WTC11 (cell line): ENCODE measurements at regions not wholly inside any gene's neighbourhood (a gene's known extent, or its start where the extent isn't known, plus 50 kb on each side); places are given as distances from the start of the nearest gene placed in this dataset.

Experiments
- CREB1 ChIP-seq: sonication (generic); formaldehyde crosslinking; IDR thresholded peaks from 2 replicates; pipeline ENCODE4 v1.8.0; 2023; ENCODE audit warnings: mild to moderate bottlenecking, missing genetic modification reagents
- CTCF ChIP-seq: fragments of 200-600 bp; IDR thresholded peaks from 2 replicates; pipeline ENCODE4 v1.8.0; 2022; ENCODE audit warnings: antibody characterized with exemption
- EMX1 ChIP-seq: fragments of 250-450 bp; sonication (Bioruptor Pico); IDR thresholded peaks from 2 replicates; pipeline ENCODE4 v1.8.0; 2021; ENCODE audit warnings: mild to moderate bottlenecking
- FOXP1 ChIP-seq: sonication (generic); formaldehyde crosslinking; IDR thresholded peaks from 2 replicates; pipeline ENCODE4 v1.8.0; 2022; ENCODE audit warnings: missing genetic modification reagents, mild to moderate bottlenecking, moderate library complexity, borderline replicate concordance
- USF2 ChIP-seq: sonication (generic); formaldehyde crosslinking; IDR thresholded peaks from 2 replicates; pipeline ENCODE4 v1.8.1; 2023; ENCODE audit warnings: mild to moderate bottlenecking, missing genetic modification reagents, moderate library complexity

- no peak for TF ChIP-seq CTCF
- TF ChIP-seq EMX1 (CRISPR knock-in tag): no peak
- TF ChIP-seq FOXP1 (CRISPR knock-in tag): no peak
- TF ChIP-seq CREB1 (CRISPR knock-in tag): no peak
- no peak for TF ChIP-seq USF2 (CRISPR knock-in tag)
Observed at GRCh38 chr21:41565550-41565949, 57.6 kb upstream of the TMPRSS2 start.
